Stimulated activated CD8-positive, alpha-beta memory T cell treated with anti-CD3 and anti-CD28 coated beads, Interleukin-15, amount 100 ng/mL, for 48 hours (primary cell): ENCODE measurements at regions not wholly inside any gene's neighbourhood (a gene's known extent, or its start where the extent isn't known, plus 50 kb on each side); places are given as distances from the start of the nearest gene placed in this dataset.
"Not testable (repeated sequence)": the region's sequence is repeated elsewhere in the genome, so short reads cannot be mapped to it uniquely, and the experiment has no call there.

Experiments
- DNase-seq, 2 donors: peaks; one replicate each; pipeline ENCODE4 v3.0.0-alpha.2; 2020; ENCODE audit warnings: low read depth in 2 of 2

DNA sequence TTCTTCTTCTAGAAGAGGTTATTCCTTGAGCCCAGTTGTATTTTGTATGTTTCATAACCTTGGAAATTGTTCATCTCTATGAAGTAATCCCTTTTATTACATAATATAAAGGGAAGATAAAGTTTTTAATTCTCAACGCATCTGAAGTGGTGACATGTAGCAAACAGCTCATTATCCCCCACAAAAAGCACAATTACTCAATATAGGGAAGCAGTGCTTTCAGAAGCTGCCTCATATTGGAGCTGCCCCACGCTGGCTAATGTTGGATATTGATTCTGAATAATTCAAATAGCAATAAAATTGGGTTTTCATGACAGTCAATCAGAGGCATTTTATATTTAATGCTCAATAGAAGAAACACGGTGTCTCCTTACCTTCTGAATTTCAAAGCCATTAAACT, 604.3 kb upstream of the RBFOX1 start:
- no peak for DNase-seq

DNA sequence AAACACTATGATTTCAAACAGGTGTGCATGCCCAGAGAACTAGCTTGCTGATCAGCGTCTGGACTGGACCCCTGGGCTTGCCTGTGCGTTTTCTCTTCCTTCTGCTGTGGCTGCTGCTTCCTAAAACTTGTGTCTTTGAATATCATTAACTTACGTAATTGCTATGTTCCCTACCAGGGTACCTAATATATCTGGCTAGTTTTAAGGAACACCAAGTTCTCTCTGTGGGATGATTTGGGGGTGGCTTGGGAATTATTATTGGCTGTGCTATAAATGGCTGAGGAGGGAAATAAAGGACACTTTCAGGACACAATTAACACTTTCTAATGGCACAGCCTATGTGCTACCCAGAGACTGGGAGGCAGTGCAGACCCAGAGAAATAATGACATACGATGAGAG, 606.0 kb upstream of the RBFOX1 start:
- DNase-seq: no peak

DNA sequence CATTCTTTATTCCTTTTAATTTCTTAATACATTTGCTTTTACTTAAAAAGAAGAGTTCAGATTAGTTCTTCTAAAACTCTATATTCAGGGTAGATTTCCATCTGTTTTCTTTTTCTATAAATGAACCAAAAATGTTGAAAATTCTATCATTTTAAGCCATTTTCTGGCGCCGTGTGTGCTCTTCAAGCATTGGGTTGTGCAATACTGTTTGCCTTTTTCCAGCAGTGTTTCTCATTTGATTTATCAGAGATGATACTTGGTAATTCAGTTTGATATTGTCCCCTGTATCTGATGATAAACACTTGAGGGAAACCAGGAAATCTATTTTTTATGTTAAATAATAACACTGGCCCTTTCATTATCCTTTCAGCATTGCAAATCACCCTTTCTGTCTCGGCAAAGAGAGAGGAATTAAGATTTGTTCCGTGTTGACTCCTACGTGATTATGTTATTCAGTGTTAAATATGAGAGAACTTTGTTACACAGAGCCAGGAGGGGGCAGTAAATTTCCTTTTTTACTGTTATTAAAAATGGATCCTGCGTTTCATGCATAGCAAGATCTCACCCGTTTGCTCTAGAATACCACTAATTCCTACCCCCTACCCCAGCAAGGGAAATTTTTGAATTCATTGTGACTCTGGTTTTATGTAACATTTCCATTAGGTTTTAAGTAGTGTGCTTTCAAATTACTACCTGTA, 606.9 kb upstream of the RBFOX1 start:
- no peak for DNase-seq

DNA sequence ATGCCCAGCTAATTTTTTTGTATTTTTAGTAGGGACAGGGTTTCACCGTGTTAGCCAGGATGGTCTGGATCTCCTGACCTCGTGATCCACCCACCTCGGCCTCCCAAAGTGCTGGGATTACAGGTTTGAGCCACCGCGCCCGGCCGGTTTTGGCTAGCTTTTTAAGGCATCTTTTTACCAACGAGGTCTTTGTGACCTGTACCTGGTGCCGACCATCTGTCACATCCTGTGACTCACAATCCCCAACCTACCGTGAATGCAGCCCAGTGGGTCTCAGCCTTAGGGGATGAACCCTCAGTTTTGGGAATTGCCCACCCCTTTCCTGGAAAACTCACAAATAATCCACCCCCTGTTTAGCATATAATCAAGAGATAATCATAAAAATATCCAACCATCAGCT, 607.4 kb upstream of the RBFOX1 start:
- not testable (repeated sequence) for DNase-seq

DNA sequence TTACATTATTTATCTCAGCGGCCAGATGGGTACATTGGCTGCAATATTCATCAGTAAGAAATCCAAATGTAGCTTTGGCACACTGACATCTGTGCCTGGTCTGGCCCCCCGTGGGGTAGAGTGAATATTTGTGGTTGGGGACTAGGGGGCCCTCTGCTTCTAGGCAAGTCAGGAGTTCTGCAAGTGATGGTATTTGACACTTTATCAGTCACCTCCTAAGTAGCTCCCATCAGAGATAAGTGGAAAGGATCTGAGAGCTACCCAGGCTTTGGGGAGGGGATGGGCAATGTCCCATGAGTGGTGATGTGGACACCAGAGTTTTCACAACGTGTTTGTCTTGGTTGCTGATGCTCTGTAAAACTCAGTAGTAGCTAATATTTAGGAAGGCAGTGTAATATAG, 609.9 kb upstream of the RBFOX1 start:
- DNase-seq: no peak

DNA sequence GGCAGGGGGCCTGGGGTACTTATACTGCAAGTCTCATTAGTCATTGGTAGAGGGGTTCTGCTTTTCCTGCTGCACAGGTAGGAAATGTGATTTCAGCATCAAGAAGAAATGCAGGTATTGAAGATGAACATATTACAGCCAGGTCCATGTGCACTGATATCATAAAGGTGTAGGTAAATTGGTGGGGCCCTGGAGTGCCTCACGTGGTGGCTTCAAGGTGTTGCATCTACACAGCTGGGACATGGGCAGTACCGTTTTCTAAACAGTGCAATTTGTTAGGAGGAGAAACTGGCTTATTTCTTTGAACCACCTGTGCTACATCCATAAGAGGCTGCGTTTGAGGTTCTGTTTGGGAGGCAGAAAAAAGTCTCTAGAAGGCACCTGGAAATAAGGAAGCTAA, 618.1 kb upstream of the RBFOX1 start:
- DNase-seq: no peak

DNA sequence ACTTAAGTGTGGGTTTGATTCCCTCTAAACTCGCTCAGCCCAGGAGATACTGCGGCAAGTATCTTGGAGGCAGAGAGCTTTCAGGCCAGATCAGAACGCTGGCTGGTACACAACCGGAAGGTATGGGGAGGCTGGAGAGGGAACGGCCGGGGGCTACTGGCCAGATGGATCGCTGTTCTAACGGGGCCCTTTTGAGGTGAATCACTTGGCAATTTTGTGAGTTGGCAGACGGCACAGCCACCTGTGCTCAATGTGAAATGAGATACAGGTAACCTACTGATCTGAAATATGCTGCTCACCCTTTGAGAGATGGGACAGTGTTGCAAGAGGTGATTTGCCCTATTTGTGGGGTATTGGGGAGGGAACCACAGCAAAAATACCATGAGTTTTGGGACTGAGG, 622.9 kb upstream of the RBFOX1 start:
- no peak for DNase-seq

DNA sequence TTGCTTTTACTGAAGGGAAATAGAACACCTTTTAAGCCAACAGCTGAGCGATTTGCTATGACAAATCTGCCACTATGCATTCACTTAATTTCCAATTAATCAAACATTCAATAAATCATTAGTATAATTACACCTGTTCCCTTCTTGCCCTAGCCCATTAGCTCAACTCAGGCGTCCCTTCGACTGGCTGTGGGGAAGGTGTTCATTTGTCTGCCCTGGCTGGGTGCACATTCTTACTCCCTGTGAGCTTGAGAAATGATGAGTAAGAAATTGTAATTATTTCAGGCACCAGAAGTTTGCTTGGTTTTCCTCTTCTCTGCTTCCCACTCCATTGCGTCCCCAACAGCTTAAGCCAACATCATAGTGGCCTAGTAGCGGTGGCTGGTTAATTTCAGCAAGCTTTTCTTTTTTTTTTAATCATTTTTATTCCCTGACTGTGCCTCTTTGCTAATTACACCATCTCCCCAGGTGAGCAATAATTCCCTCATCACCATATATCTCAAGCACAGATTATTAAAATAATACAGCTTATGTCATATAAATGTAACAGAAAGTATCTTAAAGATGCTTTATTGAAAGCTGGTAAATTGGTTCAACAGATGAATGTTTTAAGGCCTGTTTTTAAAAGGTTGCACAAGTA, 623.9 kb upstream of the RBFOX1 start:
- no peak for DNase-seq

DNA sequence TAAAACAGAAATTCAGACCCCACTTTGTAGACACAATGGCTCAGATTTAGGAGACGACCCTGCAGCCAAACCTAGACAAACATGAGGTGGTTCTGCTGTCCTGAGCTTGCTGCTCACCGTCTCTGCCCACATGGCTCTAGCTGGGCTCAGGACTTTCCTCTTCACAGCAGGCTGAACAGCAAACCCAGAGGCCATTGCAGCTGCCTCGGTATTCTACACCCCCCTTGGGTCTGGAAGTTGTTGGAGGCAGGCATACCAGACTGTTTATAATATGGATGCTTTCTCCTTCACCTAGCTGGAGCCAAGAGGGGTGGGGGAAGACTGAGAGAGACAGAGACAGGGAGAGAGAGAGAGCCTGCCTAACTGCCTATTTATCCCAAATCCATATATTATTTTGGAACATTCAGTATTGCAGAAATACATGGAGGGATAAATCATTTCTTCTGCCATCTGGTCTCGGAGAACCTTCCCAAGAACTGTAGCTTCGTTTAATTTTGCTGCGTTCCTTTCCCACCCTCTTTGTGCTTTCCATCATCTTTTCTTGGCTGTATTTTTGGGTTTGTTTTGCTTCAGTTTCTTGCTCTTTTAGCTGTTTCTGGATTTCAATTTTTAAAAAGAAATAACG, 628.2 kb upstream of the RBFOX1 start:
- no peak for DNase-seq

DNA sequence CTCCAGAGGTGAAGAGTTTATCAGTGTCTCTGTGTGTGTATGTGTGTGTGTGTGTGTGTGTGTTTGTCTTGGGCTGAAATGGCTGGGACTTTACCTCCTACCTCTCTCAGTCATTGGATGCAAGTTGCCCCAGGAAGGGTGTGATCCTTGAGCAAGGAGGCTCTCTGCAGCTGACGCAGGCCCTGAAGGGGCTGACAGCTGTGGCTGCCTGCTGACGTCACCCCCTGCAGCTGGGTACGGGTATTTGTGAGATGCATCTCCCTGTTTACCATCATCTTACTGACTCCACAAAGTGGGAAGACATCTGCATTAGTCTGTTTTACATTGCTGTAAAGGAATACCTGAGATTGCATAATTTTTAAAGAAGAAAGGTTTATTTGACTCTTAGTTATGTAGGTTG, 631.5 kb upstream of the RBFOX1 start:
- DNase-seq: no peak

DNA sequence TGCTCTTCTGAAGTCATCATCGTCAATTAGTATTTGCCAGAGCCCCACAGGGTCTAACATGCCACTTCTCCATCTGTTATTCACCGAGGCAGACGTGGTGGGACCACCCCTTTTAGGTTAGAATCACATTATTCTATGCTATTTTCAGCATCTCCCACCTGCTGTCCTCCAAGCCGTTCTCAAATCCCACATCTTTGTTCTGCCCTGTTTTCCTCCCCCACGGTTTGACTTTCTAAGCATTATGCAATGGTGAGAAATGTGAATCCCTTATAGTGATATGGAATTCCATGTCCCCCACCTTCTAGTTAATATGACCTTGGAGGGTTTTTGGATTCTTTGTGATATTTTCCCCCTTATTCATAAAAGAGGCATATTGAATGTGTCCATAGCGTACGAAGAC, 634.1 kb upstream of the RBFOX1 start:
- no peak for DNase-seq

DNA sequence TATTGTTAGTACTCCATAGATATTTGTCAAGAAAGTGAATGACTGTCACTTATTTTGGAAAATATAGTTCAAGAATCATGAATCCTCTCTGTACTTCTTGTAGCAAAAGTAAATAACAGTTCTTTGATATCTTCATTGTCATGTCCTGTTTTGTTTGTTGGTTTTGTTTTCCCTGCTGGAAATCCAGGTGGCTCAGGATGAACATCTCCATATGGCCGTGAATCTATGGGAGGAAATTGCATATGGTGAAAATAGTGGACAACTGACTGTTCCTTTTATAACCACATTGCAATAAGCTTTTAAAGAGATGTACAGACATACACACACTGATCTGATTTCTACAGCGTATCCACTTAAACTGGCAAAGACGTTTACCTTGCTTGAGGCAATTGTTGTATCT, 637.0 kb upstream of the RBFOX1 start:
- DNase-seq: no peak

DNA sequence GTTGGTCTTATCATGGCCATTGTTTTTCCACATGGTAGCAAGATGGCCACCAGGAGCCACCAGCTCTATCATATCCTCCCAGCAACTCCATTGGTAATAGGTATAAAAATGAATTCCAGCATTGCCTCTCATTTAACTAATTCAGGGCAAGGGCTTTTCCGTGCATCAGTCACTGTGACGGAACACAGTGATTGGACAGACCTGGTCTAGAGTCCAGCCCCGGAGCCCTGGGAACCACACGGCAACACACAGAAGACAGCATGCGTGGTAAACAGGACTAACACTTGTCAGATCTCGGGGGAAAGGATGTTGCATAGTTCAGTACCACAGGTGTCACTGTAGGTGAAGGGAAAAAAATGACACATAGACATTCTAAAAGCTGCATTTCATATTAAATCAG, 638.0 kb upstream of the RBFOX1 start:
- DNase-seq: no peak

DNA sequence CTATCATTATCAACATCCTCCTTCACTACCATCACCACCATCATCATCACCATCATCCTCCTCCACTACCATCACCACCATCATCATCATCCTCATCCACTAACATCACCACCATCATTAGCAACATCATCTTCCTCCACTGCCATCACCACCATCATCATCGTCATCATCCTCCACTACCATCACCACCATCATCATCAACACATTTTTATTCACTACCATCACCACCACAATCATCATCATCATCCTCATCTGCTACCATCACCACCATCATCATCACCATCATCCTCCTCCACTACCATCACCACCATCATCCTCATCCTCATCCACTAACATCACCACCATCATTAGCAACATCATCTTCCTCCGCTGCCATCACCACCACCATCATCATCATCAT, 639.2 kb upstream of the RBFOX1 start:
- DNase-seq: not testable (repeated sequence)

DNA sequence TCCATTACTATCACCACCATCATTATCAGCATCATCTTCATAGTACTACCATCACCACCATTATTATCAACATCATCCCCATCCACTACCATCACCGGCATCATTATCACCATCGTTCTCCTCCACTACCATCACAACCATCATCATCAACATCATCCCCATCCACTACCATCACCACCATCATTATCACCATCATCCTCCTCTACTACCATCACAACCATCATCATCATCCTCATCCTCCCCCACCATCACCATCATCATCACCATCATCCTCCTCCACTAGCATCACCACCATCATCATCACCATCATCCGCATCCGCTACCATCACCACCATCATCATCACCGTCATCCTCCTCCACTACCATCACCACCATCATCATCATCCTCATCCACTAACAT, 639.8 kb upstream of the RBFOX1 start:
- no peak for DNase-seq

DNA sequence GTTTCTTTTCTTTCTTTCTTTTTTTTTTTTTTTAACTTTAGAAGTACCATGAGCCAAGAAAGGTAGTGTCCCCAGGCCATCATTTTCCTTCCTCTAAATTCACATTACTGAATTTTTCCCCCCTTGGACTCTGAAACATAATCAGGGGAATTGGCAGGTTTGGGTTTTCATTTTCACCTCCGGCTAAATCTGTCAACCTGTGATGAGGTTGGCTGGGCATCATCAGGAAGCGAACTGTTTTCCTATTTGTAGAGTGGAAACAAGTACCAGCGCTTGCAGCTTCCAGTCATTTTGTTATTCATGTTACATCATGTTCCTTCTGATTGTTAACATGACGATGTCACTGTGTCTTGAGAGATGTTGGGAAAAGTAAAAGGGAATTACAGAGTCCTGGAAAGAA, 641.9 kb upstream of the RBFOX1 start:
- DNase-seq: no peak

DNA sequence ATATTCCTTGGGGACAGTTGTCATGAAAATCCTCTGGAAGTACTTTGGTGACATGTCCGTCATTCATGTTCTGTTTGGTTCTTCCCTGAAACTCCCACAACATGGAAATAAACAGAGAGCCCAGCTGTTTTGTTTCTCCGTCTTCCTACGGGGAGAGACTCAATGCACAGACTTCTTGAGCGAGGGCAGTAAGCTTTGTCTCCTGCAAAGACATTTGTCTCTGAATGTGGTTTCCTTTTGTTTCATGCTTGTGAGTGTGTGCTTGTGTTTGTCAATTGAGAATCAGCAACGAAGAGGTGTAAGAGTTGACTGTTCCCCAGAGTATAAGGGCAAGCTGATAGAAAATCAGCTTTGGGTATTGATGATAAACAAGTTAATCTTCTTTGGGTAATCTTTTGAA, 643.0 kb upstream of the RBFOX1 start:
- no peak for DNase-seq

DNA sequence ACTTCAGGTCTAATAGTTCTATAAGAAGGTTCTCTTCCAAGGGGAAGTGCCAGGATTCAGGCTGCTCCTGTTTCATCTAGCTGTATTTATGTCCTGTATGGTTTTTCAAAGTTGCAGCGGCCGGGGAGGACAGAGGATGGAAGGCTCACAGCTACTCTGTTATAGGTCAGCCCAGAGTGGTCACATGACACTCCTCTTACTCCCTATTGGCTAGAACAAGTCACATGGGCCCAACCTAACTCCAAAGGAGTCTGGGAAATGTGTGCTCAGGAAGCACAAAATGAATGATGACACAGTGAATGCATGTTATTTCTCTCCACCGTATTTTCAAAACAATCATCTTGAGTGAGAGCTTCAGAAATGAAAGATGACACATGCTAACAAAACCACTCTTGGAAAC, 645.1 kb upstream of the RBFOX1 start:
- no peak for DNase-seq

DNA sequence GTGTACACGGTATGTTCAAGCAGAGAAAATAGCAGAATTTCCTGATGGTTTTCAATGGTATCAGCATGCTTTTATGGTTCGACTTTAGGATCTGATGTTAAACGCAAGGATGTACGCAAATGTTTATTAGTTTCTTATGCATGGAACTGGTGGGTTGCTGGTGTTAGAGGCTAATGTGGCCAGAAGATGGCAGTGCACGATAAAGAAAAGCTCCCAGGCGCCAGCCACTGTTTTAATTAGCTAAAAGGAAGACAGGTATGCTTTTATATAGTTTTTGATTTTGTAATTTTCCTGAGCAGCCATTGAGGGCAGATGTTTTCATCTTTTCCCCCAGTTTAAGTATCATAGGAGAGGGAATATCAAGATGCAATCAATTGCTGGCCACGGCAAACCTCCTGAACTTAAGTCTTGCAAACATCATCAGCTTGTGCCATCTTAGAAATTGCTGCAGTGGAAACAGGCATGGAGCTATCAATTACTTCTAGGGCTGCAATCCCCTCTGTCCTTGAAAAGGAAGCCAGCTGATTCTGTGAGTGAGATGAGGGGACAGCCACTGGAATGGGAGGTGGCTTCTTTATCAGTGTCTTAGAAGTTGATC, 648.5 kb upstream of the RBFOX1 start:
- DNase-seq: no peak

DNA sequence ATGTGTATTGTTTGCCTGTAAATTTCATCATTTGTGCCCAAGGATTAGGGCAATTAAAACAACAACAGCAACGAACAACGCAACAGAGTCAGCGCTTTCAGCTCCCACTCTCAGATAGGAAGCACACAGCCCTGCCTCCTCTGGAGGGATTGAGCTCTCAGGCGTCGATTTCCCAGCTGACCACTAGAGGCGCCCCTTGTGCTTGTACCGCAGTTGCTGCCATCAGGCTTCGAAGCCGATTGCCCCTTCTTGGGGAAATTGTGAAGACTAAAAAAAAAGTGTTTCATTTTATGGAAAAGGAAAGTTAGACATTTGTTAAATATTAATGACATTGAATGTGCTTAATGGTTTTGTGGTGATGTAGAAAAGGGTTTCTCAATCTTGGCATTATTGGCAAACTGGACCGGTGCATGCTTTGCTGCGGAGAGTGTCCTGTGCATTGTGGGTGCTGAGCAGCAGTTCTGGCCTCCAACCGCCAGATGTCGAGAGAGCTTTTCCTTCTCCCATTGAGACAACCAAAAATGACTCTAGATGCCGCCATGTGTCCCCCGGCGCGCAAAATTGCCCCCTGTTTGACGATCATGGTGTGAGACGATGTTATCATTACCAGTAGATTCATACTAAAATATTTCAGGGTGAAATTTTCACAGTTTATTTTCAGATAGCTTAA, 650.4 kb upstream of the RBFOX1 start:
- DNase-seq: peak in 1 of 2 donors; percentile 6

DNA sequence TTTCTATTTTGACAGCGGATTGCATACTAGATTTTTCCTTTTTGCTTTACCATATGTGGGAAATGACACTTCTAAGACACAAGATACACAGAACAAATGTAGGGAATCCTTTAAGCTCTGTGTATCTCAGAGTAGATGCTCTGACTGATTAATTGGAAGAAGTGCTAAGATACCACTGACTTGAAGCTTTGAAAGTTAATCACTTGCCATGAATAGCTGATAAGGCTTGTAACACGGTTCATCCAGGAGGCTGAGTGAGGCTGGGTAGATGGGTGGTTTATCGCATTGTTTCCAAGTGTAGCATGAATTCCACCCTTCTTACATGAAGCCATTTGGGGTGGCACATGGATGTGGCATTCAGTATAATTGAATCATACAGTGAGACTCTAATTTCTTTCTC, 654.1 kb upstream of the RBFOX1 start:
- no peak for DNase-seq

DNA sequence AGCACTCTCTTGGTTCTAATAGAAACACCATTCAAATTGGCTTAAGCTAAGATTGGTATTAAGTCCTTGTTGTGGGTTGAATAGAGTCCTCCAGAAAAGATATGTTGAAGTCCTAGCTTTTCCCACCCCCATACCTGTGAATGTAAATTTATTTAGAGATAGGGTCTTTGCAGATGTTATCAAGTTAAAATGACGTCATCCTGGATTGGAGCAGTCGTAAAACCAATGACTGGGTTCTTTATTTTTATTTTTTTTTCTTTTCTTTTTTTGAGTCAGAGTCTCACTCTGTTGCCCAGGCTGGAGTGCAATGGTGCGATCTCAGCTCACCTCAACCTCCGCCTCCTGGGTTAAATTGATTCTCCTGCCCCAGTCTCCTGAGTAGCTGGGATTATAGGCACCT, 658.6 kb upstream of the RBFOX1 start:
- no peak for DNase-seq

DNA sequence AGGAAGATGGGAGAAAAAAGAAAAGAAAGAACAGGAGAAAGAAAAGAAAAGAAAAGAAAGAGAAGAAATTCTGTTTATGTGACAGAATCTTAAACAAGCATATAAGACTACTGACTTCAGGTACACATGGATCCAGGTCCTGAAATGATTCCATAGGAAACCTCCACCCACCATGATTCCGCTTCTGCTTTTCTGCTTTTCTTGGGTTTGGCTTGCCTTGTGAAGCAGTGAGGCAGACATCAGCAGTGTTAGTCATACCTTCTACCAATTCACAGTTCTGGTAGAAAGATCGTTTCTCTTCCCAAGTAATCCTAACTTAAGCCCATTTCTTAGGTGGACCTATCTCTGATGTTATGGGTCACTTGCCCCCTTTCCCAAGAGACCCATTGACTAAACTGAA, 660.1 kb upstream of the RBFOX1 start:
- no peak for DNase-seq
